ENCODE measurements at regions not wholly inside any gene's neighbourhood (a gene's known extent, or its start where the extent isn't known, plus 50 kb on each side); places are given as distances from the start of the nearest gene placed in this dataset.

- TF ChIP-seq, protein P1, sequence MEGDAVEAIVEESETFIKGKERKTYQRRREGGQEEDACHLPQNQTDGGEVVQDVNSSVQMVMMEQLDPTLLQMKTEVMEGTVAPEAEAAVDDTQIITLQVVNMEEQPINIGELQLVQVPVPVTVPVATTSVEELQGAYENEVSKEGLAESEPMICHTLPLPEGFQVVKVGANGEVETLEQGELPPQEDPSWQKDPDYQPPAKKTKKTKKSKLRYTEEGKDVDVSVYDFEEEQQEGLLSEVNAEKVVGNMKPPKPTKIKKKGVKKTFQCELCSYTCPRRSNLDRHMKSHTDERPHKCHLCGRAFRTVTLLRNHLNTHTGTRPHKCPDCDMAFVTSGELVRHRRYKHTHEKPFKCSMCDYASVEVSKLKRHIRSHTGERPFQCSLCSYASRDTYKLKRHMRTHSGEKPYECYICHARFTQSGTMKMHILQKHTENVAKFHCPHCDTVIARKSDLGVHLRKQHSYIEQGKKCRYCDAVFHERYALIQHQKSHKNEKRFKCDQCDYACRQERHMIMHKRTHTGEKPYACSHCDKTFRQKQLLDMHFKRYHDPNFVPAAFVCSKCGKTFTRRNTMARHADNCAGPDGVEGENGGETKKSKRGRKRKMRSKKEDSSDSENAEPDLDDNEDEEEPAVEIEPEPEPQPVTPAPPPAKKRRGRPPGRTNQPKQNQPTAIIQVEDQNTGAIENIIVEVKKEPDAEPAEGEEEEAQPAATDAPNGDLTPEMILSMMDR (IDR thresholded peaks at IDR 0.05; ENCODE audit: low read depth, low read length, poor library complexity, severe bottlenecking) = no peak
- no peak for TF ChIP-seq EZH2phosphoT487 (IDR thresholded peaks at IDR 0.05; ENCODE audit: borderline replicate concordance, low read length)
These were observed 189.5 kb upstream of the DNAJC19 start for GRCh38 chr3:181178991-181179390.
